NCI-H748 (cell line): ENCODE measurements at regions not wholly inside any gene's neighbourhood (a gene's known extent, or its start where the extent isn't known, plus 50 kb on each side); places are given as distances from the start of the nearest gene placed in this dataset.
A peak's percentile ranks its signal among the peaks of the same experiment; 100 is the strongest.

ENCODE experiments used
- DNase-seq: peaks from one replicate; lab custom pipeline; 2025; ENCODE audit not compliant: unreplicated experiment; lab: John Stamatoyannopoulos, UW

DNA sequence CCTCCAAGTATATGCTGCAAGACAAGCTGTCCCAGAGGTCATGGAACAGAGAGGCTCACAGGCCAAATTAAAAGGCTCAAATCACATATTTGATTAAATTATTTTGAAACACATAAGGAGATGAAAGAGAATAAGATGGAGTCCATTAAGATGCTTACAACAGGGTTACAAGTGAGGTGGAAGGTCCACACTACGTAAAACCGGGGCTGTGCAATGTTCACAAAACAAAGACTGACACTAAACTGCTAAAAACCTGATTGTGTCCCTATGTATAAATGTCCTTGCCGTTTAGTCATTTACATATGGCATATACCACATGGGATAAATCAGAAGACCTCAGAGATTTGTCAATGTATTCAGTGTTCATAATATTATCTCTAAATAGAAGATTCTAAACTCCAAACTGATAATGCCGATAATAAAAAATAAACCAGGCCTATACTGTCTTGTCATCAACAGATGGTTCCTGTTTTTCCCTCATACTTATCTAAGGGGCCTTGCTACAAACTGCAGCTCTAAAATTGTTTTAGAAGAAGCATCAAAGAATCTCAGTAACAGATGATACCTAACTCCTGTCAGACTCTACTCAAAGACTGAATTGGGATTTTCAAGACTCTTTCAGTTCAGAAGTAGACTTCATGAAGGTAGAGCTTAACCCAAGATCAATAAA lies 51.8 kb upstream of the RIPOR2 start:
- no peak for DNase-seq

DNA sequence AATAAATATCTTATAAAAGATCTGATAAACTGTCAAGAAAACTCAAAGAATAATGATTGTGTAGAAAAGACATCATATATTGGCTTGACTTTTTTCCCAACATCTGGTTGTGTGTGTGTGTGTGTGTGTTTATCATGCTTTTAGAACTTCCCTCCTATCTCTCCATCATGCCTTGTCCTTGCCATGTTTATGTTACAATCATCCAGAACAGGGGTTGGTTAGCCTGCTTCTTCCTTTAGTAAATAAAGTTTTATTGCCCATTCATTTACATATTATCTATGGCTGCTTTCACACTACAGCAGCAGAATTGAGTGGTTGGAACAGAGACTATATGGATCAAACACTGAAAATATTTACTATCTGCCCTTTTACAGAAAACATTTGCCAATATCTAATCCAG lies 52.8 kb upstream of the RIPOR2 start:
- DNase-seq, result peak; percentile 41

DNA sequence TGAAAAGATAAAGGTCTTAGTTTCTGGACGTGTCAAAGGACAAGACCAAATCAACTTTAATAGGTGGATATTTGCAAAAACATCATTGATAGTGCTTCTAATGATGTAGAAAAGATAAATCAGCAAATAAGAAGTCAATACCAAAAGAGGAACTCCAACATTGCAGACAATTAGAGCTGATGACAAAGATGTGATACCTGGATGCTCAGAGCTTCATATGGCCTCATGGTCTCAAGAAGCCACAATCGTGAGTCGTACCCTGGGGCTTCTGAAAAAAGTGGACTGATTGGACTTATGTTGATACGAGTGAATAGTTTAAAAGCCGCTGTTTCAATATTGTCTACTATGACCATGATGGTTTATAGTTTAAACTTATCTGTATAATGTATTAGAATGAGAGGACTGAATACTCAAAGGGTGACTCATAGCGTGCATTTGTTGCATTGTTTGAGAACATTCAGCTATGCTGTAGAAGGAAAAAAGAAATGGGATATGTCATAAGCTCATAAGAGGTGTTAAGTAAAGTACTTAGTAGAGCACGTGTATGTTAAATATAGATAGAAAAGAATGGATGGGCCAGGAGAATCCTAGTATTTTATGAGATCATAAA lies 54.6 kb upstream of the RIPOR2 start:
- no peak for DNase-seq

DNA sequence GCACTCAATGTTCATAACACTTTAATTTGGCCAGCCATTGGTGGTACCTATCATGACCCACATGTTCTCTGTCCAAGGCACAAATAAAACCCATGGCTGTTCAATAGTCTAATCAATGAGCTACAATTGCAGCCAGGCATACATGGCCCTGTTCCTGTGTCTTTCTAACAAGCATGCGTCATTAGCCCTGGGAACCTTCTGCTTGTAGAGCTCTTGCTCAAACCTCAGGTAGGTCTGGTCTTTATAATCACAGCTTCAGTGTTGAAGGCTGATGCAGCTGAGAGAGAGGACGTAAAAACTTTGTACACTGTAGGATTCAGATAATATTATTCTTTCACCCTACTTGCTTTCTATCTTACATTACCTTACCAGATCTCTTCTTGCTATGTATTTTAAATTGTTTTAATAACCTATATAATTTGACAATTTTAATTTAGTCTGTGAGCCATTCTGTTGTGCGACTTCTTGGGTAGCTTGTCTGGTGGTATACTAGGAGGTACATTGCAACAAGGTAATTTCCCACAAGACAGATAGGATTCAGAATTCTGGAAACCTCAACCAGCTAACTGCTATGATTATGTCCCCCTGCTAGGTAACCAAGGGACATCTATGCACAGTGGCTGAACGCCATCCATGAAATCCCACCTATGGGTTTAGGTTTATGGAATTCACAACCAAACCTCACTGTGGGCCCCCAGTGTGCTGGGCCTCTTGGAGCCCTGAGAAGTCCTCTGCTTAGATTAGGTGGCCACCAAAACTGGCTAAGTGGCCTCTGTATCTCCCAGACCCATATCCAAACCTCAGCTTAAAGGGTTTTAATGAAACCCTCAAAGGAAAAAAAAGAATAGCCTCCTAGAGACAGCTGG lies 55.4 kb upstream of the RIPOR2 start:
- no peak for DNase-seq

DNA sequence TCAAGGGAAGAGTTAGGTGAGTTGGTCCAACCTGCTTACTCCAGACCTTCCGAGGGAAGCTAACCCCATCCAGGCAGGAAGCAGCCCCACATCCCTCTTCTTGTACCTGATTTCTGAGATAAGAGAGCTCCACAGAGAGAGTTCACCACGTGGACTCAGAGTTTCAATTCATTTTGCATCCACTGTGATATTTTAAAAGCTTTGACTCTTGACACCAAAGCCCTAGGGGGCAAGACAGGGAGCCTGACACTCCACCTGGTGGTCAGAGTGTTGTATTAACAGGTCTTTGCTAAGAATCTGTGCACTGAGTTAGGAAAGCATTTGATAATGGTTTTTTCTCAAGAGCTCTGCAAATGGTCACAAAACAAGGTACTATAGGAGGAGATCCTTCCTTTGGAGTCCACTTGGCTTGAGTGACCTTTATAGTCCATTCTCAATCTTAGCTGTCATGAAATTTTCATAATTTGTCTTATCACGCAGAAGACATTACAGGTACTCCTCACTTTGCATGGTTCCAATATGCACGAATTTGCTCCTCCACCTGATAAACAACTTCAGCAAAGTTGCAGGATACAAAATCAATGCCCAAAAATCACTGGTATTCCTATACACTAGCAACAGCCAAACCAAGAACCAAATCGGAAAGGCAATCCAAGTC lies 56.2 kb upstream of the RIPOR2 start:
- peak; percentile 75 for DNase-seq

DNA sequence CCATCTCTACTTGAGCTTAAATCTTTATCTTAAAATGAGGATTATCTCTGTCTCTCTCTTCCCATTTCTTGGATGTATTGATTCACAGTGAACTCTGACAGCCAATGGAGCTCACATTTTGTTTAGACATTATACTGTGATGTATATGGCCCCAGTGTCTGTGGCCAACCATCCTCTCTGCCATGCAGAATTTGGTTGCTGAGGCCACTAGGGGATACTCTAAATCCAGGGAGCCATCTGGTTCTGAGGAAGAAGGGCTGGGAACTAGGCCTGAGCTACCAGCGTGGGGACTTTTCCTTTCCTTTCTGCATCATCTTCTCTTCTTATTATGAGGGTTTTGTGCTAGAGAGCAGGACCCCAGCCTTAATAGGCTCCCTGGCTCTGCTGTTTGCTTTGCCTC lies 59.1 kb upstream of the RIPOR2 start:
- no peak for DNase-seq

DNA sequence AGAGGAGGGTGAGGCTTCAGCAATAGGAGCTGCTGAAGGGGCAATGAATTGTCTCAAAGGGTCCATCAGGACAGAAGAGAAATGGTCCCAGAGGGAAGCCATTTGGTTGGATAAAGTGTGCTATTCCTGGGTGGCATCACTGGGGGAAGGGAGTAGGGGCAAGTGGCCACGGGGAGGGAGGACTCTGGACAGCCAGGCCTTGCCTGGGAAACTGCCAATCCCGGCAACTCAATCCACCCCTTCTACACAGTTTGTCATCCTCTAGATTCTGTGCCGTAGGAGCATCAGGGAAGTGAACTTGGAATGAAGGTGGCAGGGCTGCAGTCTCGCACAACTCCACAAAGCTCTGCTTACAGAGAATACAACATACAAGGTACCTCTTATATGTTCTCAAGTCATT lies 59.5 kb upstream of the RIPOR2 start:
- DNase-seq, result no peak

DNA sequence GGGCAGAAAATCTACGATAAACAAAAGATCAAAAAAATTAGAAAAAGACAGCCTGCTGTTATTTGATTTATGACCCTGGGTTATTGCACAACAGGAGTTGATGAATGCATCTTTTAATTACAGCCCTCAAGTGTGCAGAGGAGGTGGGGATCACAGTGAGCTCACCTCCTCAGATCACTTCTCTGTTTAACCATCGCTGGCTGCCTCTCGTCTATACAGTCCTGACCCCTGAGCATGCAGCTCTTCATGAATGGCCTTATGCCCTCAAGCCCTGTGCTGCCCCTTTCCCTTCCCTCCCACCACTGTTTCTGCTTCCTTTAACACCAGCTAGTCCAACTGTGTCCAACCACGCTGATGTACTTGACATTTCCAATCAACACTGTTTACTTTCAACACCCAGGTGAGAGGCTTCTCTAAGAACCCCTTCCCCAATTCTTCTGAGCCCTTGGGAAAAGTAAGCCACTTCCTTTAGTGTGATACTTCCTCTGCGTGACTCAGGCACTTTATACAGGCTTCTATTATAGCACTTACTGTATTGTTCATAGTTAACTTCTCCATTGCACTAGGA lies 60.6 kb upstream of the RIPOR2 start:
- DNase-seq, result peak; percentile 28

DNA sequence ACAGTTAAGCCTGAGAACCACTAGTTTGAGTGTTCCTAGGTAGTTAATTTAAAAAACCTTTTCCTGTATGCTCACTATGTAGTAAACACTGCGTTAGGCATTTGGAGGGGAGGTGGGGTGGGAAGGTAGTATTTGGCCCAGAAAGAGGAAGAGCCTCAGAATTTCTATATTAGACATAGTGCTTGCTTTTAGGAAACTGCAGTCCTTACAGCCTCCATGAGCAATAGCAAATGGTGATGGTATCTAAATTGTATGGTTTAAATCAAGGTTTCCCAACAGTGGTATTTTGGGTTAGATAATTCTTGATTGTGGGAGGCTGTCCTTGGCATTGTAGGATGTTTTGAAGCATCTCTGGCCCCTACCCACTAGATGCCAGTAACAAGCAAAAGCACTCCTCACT lies 61.5 kb upstream of the RIPOR2 start:
- no peak for DNase-seq

DNA sequence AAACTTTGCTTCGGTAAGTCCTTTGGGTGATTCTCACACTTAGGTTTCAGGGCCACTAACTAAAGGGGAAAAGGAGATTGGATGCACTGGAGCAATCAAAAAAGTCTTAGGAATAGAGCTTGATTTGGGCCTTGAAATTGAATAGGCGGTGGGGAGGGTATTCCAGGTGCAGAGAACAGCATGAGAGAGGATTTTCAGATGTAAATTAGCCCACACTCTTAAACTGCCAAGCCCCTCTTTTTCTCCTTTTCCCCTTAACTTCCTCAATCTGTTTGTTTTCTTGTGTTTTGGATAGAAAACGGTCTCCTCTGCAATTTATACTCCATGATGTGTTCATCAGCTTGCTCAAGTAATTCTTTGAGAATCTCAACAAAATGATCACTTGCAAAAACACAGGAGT lies 62.1 kb upstream of the RIPOR2 start:
- DNase-seq, result no peak

DNA sequence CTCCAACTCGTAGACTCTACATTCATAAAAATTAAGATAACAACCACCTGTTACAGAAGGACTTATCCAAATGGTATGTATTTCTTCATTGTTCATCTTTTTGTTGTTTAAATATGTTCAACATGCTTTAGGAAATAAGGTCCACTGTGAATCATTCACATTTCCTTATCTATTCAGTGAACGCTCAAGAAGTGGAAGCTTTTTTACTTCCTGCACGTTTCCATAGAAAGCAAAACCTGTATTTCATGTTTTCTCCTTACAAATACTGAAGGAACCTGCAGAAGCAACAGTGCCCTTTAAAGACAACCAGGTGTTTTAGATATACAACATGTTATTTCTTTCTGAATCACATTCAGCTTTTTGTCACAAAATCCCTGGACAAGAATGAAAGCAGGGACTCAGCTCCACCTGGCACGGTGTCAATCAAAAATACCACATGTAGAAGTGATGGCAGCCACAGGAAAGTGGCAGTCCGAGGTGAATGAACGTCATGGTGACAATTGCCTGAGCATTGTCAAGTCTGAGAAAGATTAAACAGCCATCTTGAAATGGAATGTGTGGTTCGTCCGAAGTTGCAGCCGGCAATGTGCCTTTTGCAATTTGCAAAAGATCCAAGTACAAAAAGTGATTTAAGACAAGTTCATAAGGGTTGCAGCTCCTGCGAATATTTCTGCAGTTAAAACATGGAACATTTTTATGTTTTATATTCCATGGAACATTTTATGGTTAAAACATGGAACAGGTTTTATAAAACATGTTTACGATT lies 66.7 kb upstream of the RIPOR2 start:
- DNase-seq, result no peak

DNA sequence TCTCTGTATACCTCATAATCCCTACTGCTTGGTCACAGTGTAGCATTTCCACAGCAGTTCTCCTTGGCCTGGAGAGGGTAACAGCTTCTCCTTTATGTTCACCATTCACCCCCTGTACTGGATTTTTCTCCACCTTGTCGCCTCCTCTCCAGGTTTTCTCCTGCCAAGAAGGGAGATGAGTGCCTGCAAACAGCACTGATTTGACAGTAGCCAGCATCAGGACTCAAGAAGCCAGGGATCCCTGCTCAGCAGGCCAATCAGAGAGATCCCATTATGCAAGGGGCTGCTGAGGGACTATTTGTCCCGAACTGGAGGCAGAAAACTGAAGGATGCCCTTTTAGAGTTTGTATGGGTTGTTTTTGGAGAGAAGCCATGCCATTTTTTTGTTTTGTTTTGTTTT lies 68.6 kb upstream of the RIPOR2 start:
- DNase-seq, result no peak

DNA sequence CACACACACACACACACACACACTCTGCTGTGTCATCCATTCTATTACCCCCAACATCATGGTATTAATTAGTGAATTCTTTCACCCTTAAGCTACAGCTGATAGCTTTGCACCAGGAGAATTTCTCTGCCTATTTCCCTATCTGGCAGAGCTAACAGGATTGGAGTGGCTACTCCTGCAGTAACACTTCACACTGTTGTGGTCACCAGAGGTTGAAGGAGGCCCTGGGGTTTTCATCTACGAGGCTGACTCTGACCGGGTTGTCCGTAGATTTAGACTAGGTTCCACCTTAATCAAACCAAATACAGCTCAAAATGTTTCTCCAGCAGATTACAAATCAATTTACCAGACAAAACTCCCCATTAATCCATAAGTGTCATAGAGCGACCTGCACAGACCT lies 69.2 kb upstream of the RIPOR2 start:
- DNase-seq, result no peak

DNA sequence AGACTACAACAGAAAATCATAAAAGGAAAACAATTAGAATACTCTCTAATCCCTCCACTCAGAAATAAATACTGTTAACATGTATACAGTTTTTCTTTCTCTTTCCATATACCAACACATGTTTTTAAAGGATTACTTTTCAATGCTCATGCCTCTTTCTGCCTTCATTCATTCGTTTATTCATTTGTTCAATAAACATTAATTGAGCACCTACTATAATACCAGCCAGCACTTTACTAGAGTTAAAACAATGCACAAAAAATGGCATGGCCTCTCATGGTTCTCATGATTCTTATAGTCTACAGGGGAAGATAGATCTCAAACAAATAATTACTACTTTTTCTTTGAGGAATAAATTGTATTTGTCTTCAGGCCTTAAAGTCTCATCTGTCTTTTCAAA lies 70.3 kb upstream of the RIPOR2 start:
- DNase-seq, result no peak

DNA sequence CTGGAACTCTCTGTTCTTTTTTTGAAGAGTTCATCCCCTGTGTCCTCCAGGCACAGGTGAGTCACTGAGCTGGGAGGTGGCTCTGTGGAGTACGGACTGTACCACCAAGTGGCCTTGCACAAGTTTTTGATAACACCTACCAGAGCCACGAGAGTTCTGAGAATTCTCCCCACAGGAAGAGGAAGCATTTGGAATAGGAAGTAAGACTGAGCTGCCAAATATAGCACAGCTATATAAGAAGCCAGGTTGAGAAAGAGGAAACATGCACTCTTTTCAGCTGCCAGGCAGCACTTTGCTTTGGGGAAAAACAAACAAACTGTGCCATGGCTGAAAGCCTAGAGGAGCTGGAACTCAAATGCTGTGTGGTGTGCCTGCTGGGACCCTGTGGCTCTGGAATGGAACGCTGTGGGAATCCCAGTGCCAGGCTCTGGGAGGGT lies 70.8 kb upstream of the RIPOR2 start:
- DNase-seq, result peak; percentile 17

DNA sequence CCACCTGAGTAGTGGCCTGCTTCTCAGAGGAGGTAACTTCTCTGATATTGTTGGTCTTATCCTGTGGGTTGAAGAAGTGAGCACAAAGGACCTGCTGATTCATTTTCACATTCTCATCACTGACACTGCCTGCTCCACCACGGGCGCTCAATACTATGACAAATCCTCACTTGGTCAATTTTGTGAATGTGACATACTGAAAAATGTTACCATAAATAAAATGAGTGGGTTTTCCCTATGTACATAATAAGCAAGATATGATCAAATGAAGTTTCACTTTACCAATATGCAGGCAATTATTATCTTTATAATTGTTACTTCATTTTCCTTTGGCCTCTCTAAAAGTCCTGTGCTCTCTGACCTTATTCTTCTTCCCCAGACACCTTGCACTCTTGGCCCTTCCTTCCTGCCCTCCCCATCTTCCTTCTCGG lies 71.5 kb upstream of the RIPOR2 start:
- no peak for DNase-seq

DNA sequence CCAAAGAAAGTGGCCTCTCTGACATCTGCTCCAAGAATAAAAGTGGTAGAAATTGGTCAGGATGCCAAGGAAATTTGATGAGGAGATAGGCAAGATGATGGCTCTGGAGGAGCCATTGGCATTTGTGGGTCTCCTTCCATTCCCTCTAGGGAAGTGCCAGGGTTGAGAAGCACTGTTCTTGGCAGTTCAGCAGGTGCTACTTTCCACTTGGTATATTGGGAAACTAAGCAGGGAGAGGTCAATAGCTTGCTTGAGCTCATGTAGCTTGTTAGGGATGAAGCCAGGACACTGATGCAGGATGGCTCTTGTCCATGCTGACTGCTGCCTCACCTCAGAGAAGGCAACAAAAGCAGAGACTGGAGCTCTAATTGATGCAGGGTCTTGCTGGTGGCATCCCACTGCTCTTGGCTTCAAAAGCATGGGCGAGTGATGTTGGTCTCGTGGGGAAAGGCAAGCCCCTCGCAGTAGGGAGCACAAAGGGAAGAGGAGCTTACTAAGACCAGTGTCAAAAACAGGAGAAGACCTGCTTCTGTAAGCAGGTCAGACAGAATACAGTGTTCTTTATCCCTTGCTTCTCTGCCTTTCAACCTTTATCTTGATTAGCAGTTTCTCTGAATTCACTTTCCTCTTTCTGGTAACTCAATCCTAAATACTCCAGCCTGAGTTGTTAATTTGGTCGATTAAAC lies 73.1 kb upstream of the RIPOR2 start:
- DNase-seq, result no peak

DNA sequence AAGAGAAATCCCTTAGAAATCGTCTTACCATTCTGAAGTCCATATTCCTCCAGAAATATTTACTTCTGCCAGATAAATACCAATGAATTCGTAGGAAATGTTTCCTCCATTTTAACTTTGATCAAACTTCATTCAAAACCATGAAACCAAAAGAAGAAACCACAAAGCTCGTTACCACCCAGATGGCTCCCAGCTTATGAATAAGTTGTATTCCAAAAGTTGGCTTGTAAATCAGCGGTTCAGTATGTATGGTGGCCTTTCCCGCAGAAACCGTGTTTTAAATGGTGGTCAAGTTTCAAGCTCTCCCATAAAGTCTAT lies 73.6 kb upstream of the RIPOR2 start:
- DNase-seq, result no peak

DNA sequence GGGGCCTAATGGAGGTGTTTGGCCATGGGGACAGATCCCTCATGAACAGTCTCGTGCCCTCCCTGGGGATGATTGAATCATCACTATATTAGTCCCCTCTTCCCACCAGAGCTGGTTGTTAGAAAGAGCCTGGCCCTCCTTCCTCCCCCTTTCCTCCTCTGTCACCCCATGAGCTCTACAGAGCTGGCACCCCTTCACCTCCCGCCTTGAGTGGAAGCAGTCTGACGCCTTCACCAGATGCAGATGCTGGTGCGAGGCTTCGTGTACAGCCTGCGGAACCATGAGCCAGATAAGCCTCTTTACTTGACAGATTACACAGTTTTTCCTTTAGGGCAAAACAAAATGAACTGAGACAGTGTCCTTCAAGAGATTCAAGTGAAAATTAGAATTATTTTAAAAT lies 74.4 kb upstream of the RIPOR2 start:
- no peak for DNase-seq
